ENCODE measurements at regions not wholly inside any gene's neighbourhood (a gene's known extent, or its start where the extent isn't known, plus 50 kb on each side); places are given as distances from the start of the nearest gene placed in this dataset.

DNA sequence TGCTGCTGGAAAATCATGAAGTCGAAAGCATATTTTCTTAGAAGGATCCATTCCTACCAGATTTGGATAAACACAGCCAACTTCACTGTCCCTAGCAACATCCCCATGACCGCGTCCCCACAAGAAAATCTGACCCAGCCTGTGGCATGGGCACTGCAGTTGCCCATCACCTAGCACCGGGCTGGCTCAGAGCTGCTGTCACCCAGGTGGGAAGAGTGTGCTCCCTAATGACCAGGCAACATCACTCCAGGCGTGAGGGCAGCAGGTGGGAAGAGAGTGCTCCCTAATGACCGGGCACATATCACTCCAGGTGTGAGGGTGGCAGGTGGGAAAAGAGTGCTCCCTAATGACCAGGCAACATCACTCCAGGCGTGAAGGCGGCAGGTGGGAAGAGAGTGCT is 238.0 kb downstream of the TBXT start:
- Histone ChIP-seq H3K4me3 (no peak overlapping the region), H3K9me3 (peaks cover 4% of the 10 kb centered on the region; the same call in 1 of the 2 replicates)

DNA sequence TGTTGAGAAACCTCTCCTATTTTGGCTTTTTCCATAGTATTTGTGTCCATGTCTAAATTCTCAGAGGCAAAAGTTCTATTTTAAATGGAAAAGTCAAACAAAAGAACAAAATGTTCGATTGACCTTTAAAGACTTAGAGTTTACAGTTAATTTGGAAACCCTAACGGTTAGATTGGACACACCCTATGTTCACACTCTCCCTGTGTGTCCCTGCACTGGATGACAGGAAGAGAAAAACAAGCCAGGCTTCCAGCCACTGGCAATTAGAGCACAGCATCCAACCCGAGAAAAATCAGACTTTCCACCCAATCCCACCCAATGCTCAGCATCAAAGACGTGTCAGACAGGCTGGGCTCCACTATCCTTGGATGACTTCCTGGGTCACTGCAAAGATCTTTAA is 241.3 kb downstream of the TBXT start:
- Histone ChIP-seq H3K4me3 (no peak overlapping the region), H3K9me3 (peaks cover 4% of the 10 kb centered on the region; the same call in 1 of the 2 replicates), H3K36me3 (no peaks in the 10 kb centered on the region), H3K27me3 (no peaks in the 10 kb centered on the region)
- DNase-seq = no peak

More for the DNA sequence above, 238.0 kb downstream of the TBXT start:
- DNase-seq = no peak
- Histone ChIP-seq H3K27me3 (no peaks in the 10 kb centered on the region), H3K36me3 (no peaks in the 10 kb centered on the region)

- peak; percentile 21 for DNase-seq
- no peaks in the 10 kb centered on the region for H3K27me3 ChIP-seq
- no peaks in the 10 kb centered on the region for H3K36me3 ChIP-seq
These were observed 242.0 kb downstream of the TBXT start for GRCh38 chr6:165925474-165926156.

GRCh38 chr6:165922309-165922794 is 245.3 kb downstream of the TBXT start:
- peak; percentile 83 for DNase-seq
- no peaks in the 10 kb centered on the region for H3K27me3 ChIP-seq
- H3K4me3 ChIP-seq = no peak overlapping the region
- H3K36me3 ChIP-seq = no peaks in the 10 kb centered on the region
- peaks cover 4% of the 10 kb centered on the region; the same call in 1 of the 2 replicates for H3K9me3 ChIP-seq

More at GRCh38 chr6:165925474-165926156, 242.0 kb downstream of the TBXT start:
- H3K4me3 ChIP-seq = no peak overlapping the region
- peaks cover 4% of the 10 kb centered on the region; the same call in 1 of the 2 replicates for H3K9me3 ChIP-seq

GRCh38 chr6:165920896-165921671 is 246.6 kb downstream of the TBXT start:
- no peaks in the 10 kb centered on the region for H3K27me3 ChIP-seq
- H3K9me3 ChIP-seq = peaks cover 2% of the 10 kb centered on the region; the same call in 1 of the 2 replicates
- H3K4me3 ChIP-seq = no peak overlapping the region
- peak; percentile 89 for DNase-seq
- no peaks in the 10 kb centered on the region for H3K36me3 ChIP-seq

- Histone ChIP-seq H3K27me3 (no peaks in the 10 kb centered on the region), H3K4me3 (no peak overlapping the region), H3K9me3 (no peaks in the 10 kb centered on the region), H3K36me3 (no peaks in the 10 kb centered on the region)
- no peak for DNase-seq
These were observed 250.1 kb downstream of the TBXT start for GRCh38 chr6:165917576-165917975.

DNA sequence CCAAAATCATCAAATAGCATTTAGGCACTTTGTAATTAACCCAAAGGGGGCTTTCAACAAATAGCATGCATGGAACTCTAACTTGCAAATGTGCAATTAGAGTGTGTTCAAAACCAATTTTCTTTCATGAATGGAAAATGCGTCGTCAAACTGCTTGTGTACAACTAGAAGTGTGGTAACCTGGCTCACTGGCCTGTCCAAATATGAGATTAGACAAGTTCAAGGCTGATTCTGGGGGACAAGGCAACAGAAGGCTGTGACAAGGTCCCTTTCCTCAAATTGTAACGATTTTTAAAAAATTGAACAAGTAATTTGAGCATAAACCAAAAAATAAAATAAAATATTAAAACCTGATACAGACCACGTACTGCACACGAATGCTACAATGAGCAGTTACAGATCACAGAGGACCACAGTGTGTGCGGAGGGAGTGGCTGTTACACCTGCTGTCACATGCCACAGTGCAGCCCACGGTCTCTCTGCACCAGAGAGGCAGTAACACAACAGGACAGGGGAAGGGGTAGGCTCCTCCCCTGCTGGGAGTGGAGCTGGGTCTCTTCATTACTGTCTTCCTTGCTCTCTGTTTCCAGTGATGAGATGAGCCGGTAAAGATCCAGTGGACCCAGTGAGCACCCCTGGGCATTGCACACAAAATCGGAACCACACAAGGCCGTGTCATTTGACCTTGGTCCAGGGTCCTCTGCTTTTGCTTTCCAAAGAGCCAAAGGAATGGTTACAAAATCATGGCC is 252.2 kb upstream of the PDE10A start:
- no peaks in the 10 kb centered on the region for H3K9me3 ChIP-seq
- H3K36me3 ChIP-seq = no peaks in the 10 kb centered on the region
- no peak overlapping the region for H3K4me3 ChIP-seq
- H3K27me3 ChIP-seq = no peaks in the 10 kb centered on the region
- DNase-seq = no peak

DNA sequence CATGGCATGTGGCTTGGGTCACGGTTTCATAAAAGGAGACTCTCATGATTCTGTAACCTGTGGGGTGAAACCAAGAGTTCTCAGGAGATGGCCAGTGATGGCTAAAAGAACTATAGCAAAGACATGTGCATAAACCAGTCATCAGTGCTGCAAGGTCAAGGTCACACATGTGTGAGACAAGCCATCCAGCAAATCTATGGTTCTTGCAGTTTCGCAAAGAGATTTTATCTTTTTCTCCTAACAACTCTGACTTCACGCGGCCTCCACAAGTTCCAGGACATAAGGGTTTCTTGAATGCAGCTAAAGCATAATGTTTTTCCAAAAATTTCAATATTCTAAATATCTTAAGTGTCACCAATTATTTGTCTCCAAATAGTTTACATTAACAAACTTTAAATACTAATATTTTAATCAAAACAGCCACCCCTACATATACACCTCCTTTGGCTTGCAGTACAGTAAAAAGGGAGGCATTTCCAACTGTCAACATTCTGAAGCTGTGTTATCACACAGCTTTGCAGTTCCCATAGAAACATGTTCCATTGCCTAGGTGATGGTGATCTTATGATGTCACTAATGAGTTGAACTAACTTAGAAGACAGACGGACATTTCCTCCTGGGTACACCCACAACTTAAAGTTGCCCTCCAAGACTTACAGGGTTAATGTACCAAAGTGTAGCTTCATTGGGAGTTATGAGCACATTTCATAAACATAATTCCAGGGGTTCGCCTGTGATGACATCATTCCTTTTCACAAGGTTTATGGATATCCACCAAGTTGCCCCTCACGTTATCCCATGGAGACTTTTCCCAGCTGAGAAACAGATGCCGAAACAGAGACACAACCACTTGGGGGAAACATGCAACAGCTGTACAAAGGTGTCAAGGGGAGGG is 250.9 kb upstream of the PDE10A start:
- H3K27me3 ChIP-seq = no peaks in the 10 kb centered on the region
- H3K4me3 ChIP-seq = no peak overlapping the region
- H3K36me3 ChIP-seq = no peaks in the 10 kb centered on the region
- H3K9me3 ChIP-seq = no peaks in the 10 kb centered on the region
- no peak for DNase-seq

DNA sequence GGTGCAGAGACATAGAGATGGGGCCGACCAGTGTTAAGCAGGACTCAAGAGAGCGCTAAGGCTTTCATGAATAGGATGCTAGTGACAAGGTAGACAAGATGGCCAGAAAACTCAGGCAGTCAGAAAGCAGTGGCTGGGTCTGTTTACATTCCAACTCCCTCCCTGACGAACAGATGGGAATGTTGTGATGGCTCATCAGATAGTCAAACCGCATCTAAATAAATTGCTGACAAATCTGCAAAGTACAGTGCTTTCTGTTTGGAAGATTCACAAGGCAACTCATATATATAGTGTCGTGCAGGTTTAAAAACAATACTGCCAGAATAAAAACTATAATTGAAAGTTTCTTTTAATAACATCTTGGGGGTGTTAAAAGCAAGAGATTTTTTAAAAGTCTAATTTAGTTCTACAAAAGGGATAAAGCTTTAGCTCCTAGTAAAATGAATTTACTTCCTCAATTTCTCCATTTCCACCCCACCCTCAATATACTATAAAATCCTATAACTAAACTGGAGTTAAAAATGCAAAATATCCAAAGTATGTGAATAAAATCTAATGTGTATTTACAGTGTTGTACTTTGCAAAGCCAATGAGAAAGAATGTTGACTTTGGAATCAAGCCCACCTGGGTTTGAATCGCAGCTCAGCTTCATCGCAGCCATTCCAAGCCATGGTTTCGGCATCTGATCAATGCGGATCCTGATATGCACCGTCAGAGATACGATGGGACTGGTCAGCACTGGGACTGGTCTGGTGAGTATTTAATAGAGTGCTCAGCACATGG is 247.3 kb upstream of the PDE10A start:
- no peaks in the 10 kb centered on the region for H3K9me3 ChIP-seq
- DNase-seq = peak; percentile 18

GRCh38 chr6:165906736-165907135 is 243.7 kb upstream of the PDE10A start:
- H3K4me3 ChIP-seq = no peak overlapping the region
- no peaks in the 10 kb centered on the region for H3K9me3 ChIP-seq
- DNase-seq = no peak
- no peaks in the 10 kb centered on the region for H3K27me3 ChIP-seq
- H3K36me3 ChIP-seq = no peaks in the 10 kb centered on the region

More for the DNA sequence above, 247.3 kb upstream of the PDE10A start:
- Histone ChIP-seq H3K4me3 (no peak overlapping the region), H3K36me3 (no peaks in the 10 kb centered on the region), H3K27me3 (no peaks in the 10 kb centered on the region)

- no peaks in the 10 kb centered on the region for H3K27me3 ChIP-seq
- no peak for DNase-seq
- H3K36me3 ChIP-seq = no peaks in the 10 kb centered on the region
- no peaks in the 10 kb centered on the region for H3K9me3 ChIP-seq
- no peak overlapping the region for H3K4me3 ChIP-seq
These were observed 242.7 kb upstream of the PDE10A start for GRCh38 chr6:165905744-165906143.

DNA sequence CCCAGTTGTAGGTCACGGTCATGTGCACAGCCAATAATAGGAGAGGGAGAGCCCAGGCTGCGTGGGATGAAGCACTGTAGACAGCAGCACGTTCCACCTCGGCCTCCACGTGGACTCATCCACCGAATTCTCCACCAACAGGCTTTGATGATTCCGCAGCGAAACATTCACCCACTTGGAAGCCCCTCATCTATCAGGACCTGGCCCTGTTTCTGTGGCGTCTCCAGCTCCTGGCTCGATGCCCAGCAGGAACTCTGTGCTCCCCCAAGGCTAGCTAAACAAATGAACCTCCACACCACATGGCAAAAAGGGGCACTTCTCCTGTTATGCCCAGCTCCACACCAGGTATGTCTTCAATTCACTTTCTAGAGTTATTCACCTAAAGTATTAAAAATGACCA is 237.9 kb upstream of the PDE10A start:
- no peak for DNase-seq
- Histone ChIP-seq H3K27me3 (no peaks in the 10 kb centered on the region), H3K36me3 (no peaks in the 10 kb centered on the region), H3K9me3 (no peaks in the 10 kb centered on the region), H3K4me3 (no peak overlapping the region)

- Histone ChIP-seq H3K36me3 (no peaks in the 10 kb centered on the region), H3K9me3 (no peaks in the 10 kb centered on the region), H3K4me3 (no peak overlapping the region), H3K27me3 (no peaks in the 10 kb centered on the region)
- no peak for DNase-seq
These were observed 236.6 kb upstream of the PDE10A start for GRCh38 chr6:165899611-165900010.

- no peaks in the 10 kb centered on the region for H3K9me3 ChIP-seq
These were observed 232.6 kb upstream of the PDE10A start for GRCh38 chr6:165895421-165896165.

More at GRCh38 chr6:165895421-165896165, 232.6 kb upstream of the PDE10A start:
- H3K36me3 ChIP-seq = no peaks in the 10 kb centered on the region
- no peak for DNase-seq
- no peak overlapping the region for H3K4me3 ChIP-seq
- H3K27me3 ChIP-seq = no peaks in the 10 kb centered on the region
